K562 (cell line): ENCODE measurements at regions not wholly inside any gene's neighbourhood (a gene's known extent, or its start where the extent isn't known, plus 50 kb on each side); places are given as distances from the start of the nearest gene placed in this dataset.
A peak's percentile ranks its signal among the peaks of the same experiment; 100 is the strongest.

Experiments
- ARID2 ChIP-seq: fragments of 450-650 bp; IDR thresholded peaks from 2 replicates; pipeline ENCODE4 v1.6.1; 2017; ENCODE audit warnings: antibody characterized with exemption, mild to moderate bottlenecking
- C11orf30 ChIP-seq: fragments of 450-650 bp; IDR thresholded peaks from 2 replicates; pipeline ENCODE4 v1.6.1; 2016; ENCODE audit warnings: low read depth, mild to moderate bottlenecking
- FOXP1 ChIP-seq: sonication (generic); formaldehyde crosslinking; IDR thresholded peaks from 2 replicates; pipeline ENCODE4 v1.8.0; 2022; ENCODE audit warnings: mild to moderate bottlenecking, missing genetic modification reagents
- JUNB ChIP-seq: fragments of 450-650 bp; formaldehyde crosslinking; conservative IDR thresholded peaks from 2 replicates; pipeline ENCODE4 v1.4.0; 2020; ENCODE audit warnings: mild to moderate bottlenecking
- MAFF ChIP-seq: IDR thresholded peaks from 2 replicates; pipeline ENCODE4 v1.6.1; 2012; ENCODE audit warnings: low read length, improper control_type of control experiment
- NFIX ChIP-seq: fragments of 250-450 bp; sonication (Bioruptor Pico); IDR thresholded peaks from 2 replicates; pipeline ENCODE4 v1.4.0; 2020; ENCODE audit warnings: low read depth, mild to moderate bottlenecking, moderate library complexity
- PRMT5 ChIP-seq: sonication (generic); formaldehyde crosslinking; IDR thresholded peaks from 2 replicates; pipeline ENCODE4 v1.5.0; 2020; ENCODE audit warnings: missing genetic modification reagents
- STAG1 ChIP-seq: sonication (generic); formaldehyde crosslinking; IDR thresholded peaks from 2 replicates; pipeline ENCODE4 v1.5.0; 2020; ENCODE audit warnings: missing genetic modification reagents, borderline replicate concordance
- ZNF124 ChIP-seq: sonication (generic); formaldehyde crosslinking; IDR thresholded peaks from 2 replicates; pipeline ENCODE4 v1.8.1; 2022; ENCODE audit warnings: missing genetic modification reagents
- ZNF232 ChIP-seq: sonication (generic); formaldehyde crosslinking; IDR thresholded peaks from 2 replicates; pipeline ENCODE4 v1.8.0; 2022; ENCODE audit warnings: mild to moderate bottlenecking, missing genetic modification reagents
- ZNF347 ChIP-seq: fragments of 450-650 bp; formaldehyde crosslinking; IDR thresholded peaks from 2 replicates; pipeline ENCODE4 v1.4.0; 2020; ENCODE audit warnings: low read depth, mild to moderate bottlenecking, moderate library complexity
- ZNF445 ChIP-seq: fragments of 250-450 bp; sonication (Bioruptor Pico); IDR thresholded peaks from 2 replicates; pipeline ENCODE4 v1.4.0; 2020; ENCODE audit warnings: low read depth, mild to moderate bottlenecking, moderate library complexity
- ZNF766 ChIP-seq: fragments of 200-800 bp; sonication (Bioruptor generic); conservative IDR thresholded peaks from 2 replicates; pipeline ENCODE4 v1.6.1; 2016; ENCODE audit warnings: missing genetic modification characterization, missing compliant biosample characterization
- TF ChIP-seq, protein P1 (sequence below), 2 experiments: fragments of 450-650 bp in 1 of 2; sonication (generic) in 1 of 2; formaldehyde crosslinking; conservative IDR thresholded peaks; 2 replicates each; pipeline versions ENCODE4 v1.4.0 to v1.8.1; 2020 to 2022; ENCODE audit warnings: mild to moderate bottlenecking in 1 of 2, missing genetic modification reagents in 1 of 2
- TF ChIP-seq, protein P2 (sequence below): fragments of 450-650 bp; IDR thresholded peaks from 2 replicates; pipeline ENCODE4 v1.6.1; 2018; ENCODE audit not compliant: partially characterized antibody
- TF ChIP-seq, protein P3 (sequence below): fragments of 450-650 bp; IDR thresholded peaks from 2 replicates; pipeline ENCODE4 v1.6.1; 2016; ENCODE audit warnings: missing biosample characterization, missing genetic modification characterization
- TF ChIP-seq, protein P4 (sequence below), 2 experiments: fragments of 450-650 bp in 1 of 2; sonication (generic) in 1 of 2; formaldehyde crosslinking in 1 of 2; IDR thresholded peaks in 1 of 2; conservative IDR thresholded peaks in 1 of 2; 2 replicates each; pipeline versions ENCODE4 v1.6.1 to v1.8.1; 2016 to 2023; ENCODE audit warnings: mild to moderate bottlenecking in 2 of 2, moderate library complexity in 2 of 2, inconsistent platforms in 1 of 2, missing genetic modification reagents in 1 of 2
- TF ChIP-seq, protein P5 (sequence below): IDR thresholded peaks from 3 replicates; pipeline ENCODE4 v1.6.1; 2011; ENCODE audit warnings: borderline replicate concordance, mild to moderate bottlenecking; ENCODE audit not compliant: insufficient read length, insufficient read depth
- TF ChIP-seq, protein P6 (sequence below): sonication (generic); formaldehyde crosslinking; IDR thresholded peaks from 2 replicates; pipeline ENCODE4 v1.9.0; 2022; ENCODE audit warnings: mild to moderate bottlenecking, missing genetic modification reagents

DNA sequence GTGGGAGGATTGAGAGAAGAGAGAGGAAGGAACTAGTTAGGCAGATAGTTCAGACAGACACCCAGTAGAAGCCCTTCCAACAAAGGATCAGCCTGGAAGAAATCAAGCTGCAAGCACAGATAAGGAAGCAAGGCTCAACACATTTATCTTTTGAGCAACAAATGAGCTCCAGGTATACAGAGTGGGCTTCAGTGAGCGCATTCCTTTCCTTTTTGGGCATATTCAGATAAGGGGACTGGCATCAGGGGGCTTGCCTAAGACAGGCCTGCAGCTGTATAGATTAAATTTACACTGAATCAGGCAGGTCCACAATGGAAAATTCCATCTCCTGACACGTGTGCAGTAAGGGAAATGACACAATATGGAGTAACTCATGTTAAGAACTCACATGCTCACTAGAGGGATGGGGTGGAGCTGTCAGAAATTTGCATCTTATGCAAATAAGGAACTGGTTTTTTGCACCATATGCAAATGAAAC lies 147.2 kb downstream of the AKR1D1 start (continued):
- TF ChIP-seq MAFF (no peak), ZNF124 (CRISPR knock-in tag) (no peak), FOXP1 (no peak), PRMT5 (CRISPR knock-in tag) (no peak), JUNB (CRISPR knock-in tag) (no peak), ZNF347 (CRISPR knock-in tag) (0 out of 2 replicates have a peak, but pooled peaks have one; percentile 22), ARID2 (no peak), C11orf30 (no peak), ZNF445 (CRISPR knock-in tag) (no peak), STAG1 (no peak), ZNF232 (CRISPR knock-in tag) (no peak), ZNF766 (CRISPR knock-in tag) (no peak), NFIX (peak; percentile 30; the same call in 1 of the 2 replicates)
- TF ChIP-seq, protein P1, sequence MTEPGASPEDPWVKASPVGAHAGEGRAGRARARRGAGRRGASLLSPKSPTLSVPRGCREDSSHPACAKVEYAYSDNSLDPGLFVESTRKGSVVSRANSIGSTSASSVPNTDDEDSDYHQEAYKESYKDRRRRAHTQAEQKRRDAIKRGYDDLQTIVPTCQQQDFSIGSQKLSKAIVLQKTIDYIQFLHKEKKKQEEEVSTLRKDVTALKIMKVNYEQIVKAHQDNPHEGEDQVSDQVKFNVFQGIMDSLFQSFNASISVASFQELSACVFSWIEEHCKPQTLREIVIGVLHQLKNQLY (CRISPR knock-in tag; conservative IDR thresholded peaks at IDR 0.05), result no peak
- TF ChIP-seq, protein P2, sequence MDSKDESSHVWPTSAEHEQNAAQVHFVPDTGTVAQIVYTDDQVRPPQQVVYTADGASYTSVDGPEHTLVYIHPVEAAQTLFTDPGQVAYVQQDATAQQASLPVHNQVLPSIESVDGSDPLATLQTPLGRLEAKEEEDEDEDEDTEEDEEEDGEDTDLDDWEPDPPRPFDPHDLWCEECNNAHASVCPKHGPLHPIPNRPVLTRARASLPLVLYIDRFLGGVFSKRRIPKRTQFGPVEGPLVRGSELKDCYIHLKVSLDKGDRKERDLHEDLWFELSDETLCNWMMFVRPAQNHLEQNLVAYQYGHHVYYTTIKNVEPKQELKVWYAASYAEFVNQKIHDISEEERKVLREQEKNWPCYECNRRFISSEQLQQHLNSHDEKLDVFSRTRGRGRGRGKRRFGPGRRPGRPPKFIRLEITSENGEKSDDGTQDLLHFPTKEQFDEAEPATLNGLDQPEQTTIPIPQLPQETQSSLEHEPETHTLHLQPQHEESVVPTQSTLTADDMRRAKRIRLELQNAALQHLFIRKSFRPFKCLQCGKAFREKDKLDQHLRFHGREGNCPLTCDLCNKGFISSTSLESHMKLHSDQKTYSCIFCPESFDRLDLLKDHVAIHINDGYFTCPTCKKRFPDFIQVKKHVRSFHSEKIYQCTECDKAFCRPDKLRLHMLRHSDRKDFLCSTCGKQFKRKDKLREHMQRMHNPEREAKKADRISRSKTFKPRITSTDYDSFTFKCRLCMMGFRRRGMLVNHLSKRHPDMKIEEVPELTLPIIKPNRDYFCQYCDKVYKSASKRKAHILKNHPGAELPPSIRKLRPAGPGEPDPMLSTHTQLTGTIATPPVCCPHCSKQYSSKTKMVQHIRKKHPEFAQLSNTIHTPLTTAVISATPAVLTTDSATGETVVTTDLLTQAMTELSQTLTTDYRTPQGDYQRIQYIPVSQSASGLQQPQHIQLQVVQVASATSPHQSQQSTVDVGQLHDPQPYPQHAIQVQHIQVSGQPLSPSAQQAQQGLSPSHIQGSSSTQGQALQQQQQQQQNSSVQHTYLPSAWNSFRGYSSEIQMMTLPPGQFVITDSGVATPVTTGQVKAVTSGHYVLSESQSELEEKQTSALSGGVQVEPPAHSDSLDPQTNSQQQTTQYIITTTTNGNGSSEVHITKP, result peak; percentile 33
- TF ChIP-seq, protein P3, sequence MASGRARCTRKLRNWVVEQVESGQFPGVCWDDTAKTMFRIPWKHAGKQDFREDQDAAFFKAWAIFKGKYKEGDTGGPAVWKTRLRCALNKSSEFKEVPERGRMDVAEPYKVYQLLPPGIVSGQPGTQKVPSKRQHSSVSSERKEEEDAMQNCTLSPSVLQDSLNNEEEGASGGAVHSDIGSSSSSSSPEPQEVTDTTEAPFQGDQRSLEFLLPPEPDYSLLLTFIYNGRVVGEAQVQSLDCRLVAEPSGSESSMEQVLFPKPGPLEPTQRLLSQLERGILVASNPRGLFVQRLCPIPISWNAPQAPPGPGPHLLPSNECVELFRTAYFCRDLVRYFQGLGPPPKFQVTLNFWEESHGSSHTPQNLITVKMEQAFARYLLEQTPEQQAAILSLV (tag), result peak; percentile 92
- TF ChIP-seq, protein P4, sequence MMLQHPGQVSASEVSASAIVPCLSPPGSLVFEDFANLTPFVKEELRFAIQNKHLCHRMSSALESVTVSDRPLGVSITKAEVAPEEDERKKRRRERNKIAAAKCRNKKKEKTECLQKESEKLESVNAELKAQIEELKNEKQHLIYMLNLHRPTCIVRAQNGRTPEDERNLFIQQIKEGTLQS (IDR thresholded peaks at IDR 0.05), result 0 out of 2 replicates have a peak, but pooled peaks have one; percentile 10
- TF ChIP-seq, protein P4 (CRISPR knock-in tag; conservative IDR thresholded peaks at IDR 0.05), result no peak
- TF ChIP-seq, protein P5, sequence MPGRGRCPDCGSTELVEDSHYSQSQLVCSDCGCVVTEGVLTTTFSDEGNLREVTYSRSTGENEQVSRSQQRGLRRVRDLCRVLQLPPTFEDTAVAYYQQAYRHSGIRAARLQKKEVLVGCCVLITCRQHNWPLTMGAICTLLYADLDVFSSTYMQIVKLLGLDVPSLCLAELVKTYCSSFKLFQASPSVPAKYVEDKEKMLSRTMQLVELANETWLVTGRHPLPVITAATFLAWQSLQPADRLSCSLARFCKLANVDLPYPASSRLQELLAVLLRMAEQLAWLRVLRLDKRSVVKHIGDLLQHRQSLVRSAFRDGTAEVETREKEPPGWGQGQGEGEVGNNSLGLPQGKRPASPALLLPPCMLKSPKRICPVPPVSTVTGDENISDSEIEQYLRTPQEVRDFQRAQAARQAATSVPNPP, result no peak
- TF ChIP-seq, protein P6, sequence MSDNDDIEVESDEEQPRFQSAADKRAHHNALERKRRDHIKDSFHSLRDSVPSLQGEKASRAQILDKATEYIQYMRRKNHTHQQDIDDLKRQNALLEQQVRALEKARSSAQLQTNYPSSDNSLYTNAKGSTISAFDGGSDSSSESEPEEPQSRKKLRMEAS (CRISPR knock-in tag), result no peak
